ENCODE measurements at regions not wholly inside any gene's neighbourhood (a gene's known extent, or its start where the extent isn't known, plus 50 kb on each side); places are given as distances from the start of the nearest gene placed in this dataset.
"Not testable (repeated sequence)": the region's sequence is repeated elsewhere in the genome, so short reads cannot be mapped to it uniquely, and the experiment has no call there.

GRCh38 chr15:37375519-37375918 is 275.2 kb upstream of the MEIS2 start:
- no peak for ATAC-seq (ENCODE audit: low read depth in 2 of 2)
- Mint-ChIP-seq H3K27ac (no peak overlapping the region), H3K4me3 (no peak overlapping the region)

GRCh38 chr15:37377428-37377827 is 277.1 kb upstream of the MEIS2 start:
- Histone ChIP-seq H3K27ac (ENCODE audit: insufficient read depth, low read length, poor library complexity, severe bottlenecking) (no peak overlapping the region), H3K4me1 (ENCODE audit: control insufficient read depth, insufficient read depth, low read length, poor library complexity, severe bottlenecking) (no peaks in the 10 kb centered on the region), H3K4me3 (ENCODE audit: low read depth, low read length) (no peak overlapping the region), H3K27me3 (ENCODE audit: control insufficient read depth, insufficient read depth, low read length) (no peaks in the 10 kb centered on the region), H3K36me3 (ENCODE audit: control insufficient read depth, insufficient read depth, low read length) (no peaks in the 10 kb centered on the region), H3K9me3 (ENCODE audit: control insufficient read depth in 2 of 2, low read length in 2 of 2) (no peaks in the 10 kb centered on the region)
- Mint-ChIP-seq H3K9me3 (peaks cover 0 to 15% (median 9%) of the 10 kb centered on the region in 7 donors), H3K27me3 (peaks cover 5% of the 10 kb centered on the region), H3K27ac (no peak overlapping the region), H3K36me3 (no peaks in the 10 kb centered on the region), H3K4me1 (no peaks in the 10 kb centered on the region), H3K4me3 (no peak overlapping the region)
- ATAC-seq (ENCODE audit: low read depth in 2 of 2) (no peak), DNase-seq (no peak)

More at GRCh38 chr15:37375519-37375918, 275.2 kb upstream of the MEIS2 start:
- no peaks in the 10 kb centered on the region for H3K27me3 Mint-ChIP-seq
- H3K9me3 ChIP-seq (ENCODE audit: control insufficient read depth in 2 of 2, low read length in 2 of 2): no peaks in the 10 kb centered on the region
- H3K9me3 Mint-ChIP-seq: peaks cover 4 to 23% (median 11%) of the 10 kb centered on the region in 7 donors
- H3K4me1 Mint-ChIP-seq: no peaks in the 10 kb centered on the region
- H3K4me1 ChIP-seq (ENCODE audit: control insufficient read depth, insufficient read depth, low read length, poor library complexity, severe bottlenecking): no peaks in the 10 kb centered on the region
- no peak overlapping the region for H3K4me3 ChIP-seq (ENCODE audit: low read depth, low read length)
- H3K36me3 Mint-ChIP-seq: no peaks in the 10 kb centered on the region
- no peak for DNase-seq
- no peak overlapping the region for H3K27ac ChIP-seq (ENCODE audit: insufficient read depth, low read length, poor library complexity, severe bottlenecking)
- no peaks in the 10 kb centered on the region for H3K27me3 ChIP-seq (ENCODE audit: control insufficient read depth, insufficient read depth, low read length)
- no peaks in the 10 kb centered on the region for H3K36me3 ChIP-seq (ENCODE audit: control insufficient read depth, insufficient read depth, low read length)

- Mint-ChIP-seq H3K9me3 (peaks cover 0 to 28% (median 9%) of the 10 kb centered on the region in 7 donors), H3K27ac (no peak overlapping the region), H3K36me3 (no peaks in the 10 kb centered on the region), H3K27me3 (no peaks in the 10 kb centered on the region), H3K4me1 (no peaks in the 10 kb centered on the region), H3K4me3 (no peak overlapping the region)
- DNase-seq (no peak), ATAC-seq (ENCODE audit: low read depth in 2 of 2) (no peak)
- no peak overlapping the region for H3K27ac ChIP-seq (ENCODE audit: insufficient read depth, low read length, poor library complexity, severe bottlenecking)
- H3K9me3 ChIP-seq (ENCODE audit: control insufficient read depth in 2 of 2, low read length in 2 of 2): peaks cover 0 to 10% of the 10 kb centered on the region in 2 experiments
- no peaks in the 10 kb centered on the region for H3K27me3 ChIP-seq (ENCODE audit: control insufficient read depth, insufficient read depth, low read length)
- H3K4me3 ChIP-seq (ENCODE audit: low read depth, low read length): no peak overlapping the region
- no peaks in the 10 kb centered on the region for H3K4me1 ChIP-seq (ENCODE audit: control insufficient read depth, insufficient read depth, low read length, poor library complexity, severe bottlenecking)
- no peaks in the 10 kb centered on the region for H3K36me3 ChIP-seq (ENCODE audit: control insufficient read depth, insufficient read depth, low read length)
Observed at GRCh38 chr15:37394402-37395099, 294.2 kb upstream of the MEIS2 start.

GRCh38 chr15:37395100-37395468 is 294.7 kb upstream of the MEIS2 start:
- H3K36me3 ChIP-seq (ENCODE audit: control insufficient read depth, insufficient read depth, low read length): no peaks in the 10 kb centered on the region
- Mint-ChIP-seq H3K27ac (no peak overlapping the region), H3K27me3 (no peaks in the 10 kb centered on the region), H3K4me1 (no peaks in the 10 kb centered on the region), H3K9me3 (peaks cover 0 to 25% (median 7%) of the 10 kb centered on the region in 7 donors), H3K36me3 (no peaks in the 10 kb centered on the region), H3K4me3 (no peak overlapping the region)
- H3K9me3 ChIP-seq (ENCODE audit: control insufficient read depth in 2 of 2, low read length in 2 of 2): peaks cover 0 to 6% of the 10 kb centered on the region in 2 experiments
- ATAC-seq (ENCODE audit: low read depth in 2 of 2): no peak
- DNase-seq: no peak
- no peak overlapping the region for H3K27ac ChIP-seq (ENCODE audit: insufficient read depth, low read length, poor library complexity, severe bottlenecking)
- no peaks in the 10 kb centered on the region for H3K4me1 ChIP-seq (ENCODE audit: control insufficient read depth, insufficient read depth, low read length, poor library complexity, severe bottlenecking)
- no peaks in the 10 kb centered on the region for H3K27me3 ChIP-seq (ENCODE audit: control insufficient read depth, insufficient read depth, low read length)
- H3K4me3 ChIP-seq (ENCODE audit: low read depth, low read length): no peak overlapping the region

GRCh38 chr15:37397266-37398022 is 297.1 kb upstream of the MEIS2 start:
- ATAC-seq (ENCODE audit: low read depth in 2 of 2) (no peak), DNase-seq (no peak)
- no peaks in the 10 kb centered on the region for H3K36me3 Mint-ChIP-seq
- no peaks in the 10 kb centered on the region for H3K27me3 Mint-ChIP-seq
- Histone ChIP-seq H3K27me3 (ENCODE audit: control insufficient read depth, insufficient read depth, low read length) (no peaks in the 10 kb centered on the region), H3K4me1 (ENCODE audit: control insufficient read depth, insufficient read depth, low read length, poor library complexity, severe bottlenecking) (no peaks in the 10 kb centered on the region), H3K4me3 (ENCODE audit: low read depth, low read length) (no peak overlapping the region), H3K9me3 (ENCODE audit: control insufficient read depth in 2 of 2, low read length in 2 of 2) (no peaks in the 10 kb centered on the region), H3K27ac (ENCODE audit: insufficient read depth, low read length, poor library complexity, severe bottlenecking) (no peak overlapping the region), H3K36me3 (ENCODE audit: control insufficient read depth, insufficient read depth, low read length) (no peaks in the 10 kb centered on the region)
- H3K27ac Mint-ChIP-seq: no peak overlapping the region
- no peaks in the 10 kb centered on the region for H3K4me1 Mint-ChIP-seq
- peaks cover 0 to 12% (median 6%) of the 10 kb centered on the region in 7 donors for H3K9me3 Mint-ChIP-seq
- peak overlapping the region in 1 of 4 donors; percentile 15 for H3K4me3 Mint-ChIP-seq

- no peak overlapping the region for H3K27ac ChIP-seq (ENCODE audit: insufficient read depth, low read length, poor library complexity, severe bottlenecking)
- no peak for ATAC-seq (ENCODE audit: low read depth in 2 of 2)
- H3K27ac Mint-ChIP-seq: no peak overlapping the region
- H3K36me3 Mint-ChIP-seq: no peaks in the 10 kb centered on the region
- no peak overlapping the region for H3K4me3 ChIP-seq (ENCODE audit: low read depth, low read length)
- no peaks in the 10 kb centered on the region for H3K4me1 Mint-ChIP-seq
- no peaks in the 10 kb centered on the region for H3K27me3 Mint-ChIP-seq
- peaks cover 0 to 9% (median 4%) of the 10 kb centered on the region in 7 donors for H3K9me3 Mint-ChIP-seq
- no peaks in the 10 kb centered on the region for H3K9me3 ChIP-seq (ENCODE audit: control insufficient read depth in 2 of 2, low read length in 2 of 2)
- no peaks in the 10 kb centered on the region for H3K4me1 ChIP-seq (ENCODE audit: control insufficient read depth, insufficient read depth, low read length, poor library complexity, severe bottlenecking)
- H3K4me3 Mint-ChIP-seq: no peak overlapping the region
- no peaks in the 10 kb centered on the region for H3K36me3 ChIP-seq (ENCODE audit: control insufficient read depth, insufficient read depth, low read length)
- no peak for DNase-seq
- no peaks in the 10 kb centered on the region for H3K27me3 ChIP-seq (ENCODE audit: control insufficient read depth, insufficient read depth, low read length)
Observed at GRCh38 chr15:37416103-37416502, 315.8 kb upstream of the MEIS2 start.

GRCh38 chr15:37425541-37425940 is 325.2 kb upstream of the MEIS2 start:
- no peak overlapping the region for H3K27ac ChIP-seq (ENCODE audit: insufficient read depth, low read length, poor library complexity, severe bottlenecking)
- H3K9me3 ChIP-seq (ENCODE audit: control insufficient read depth in 2 of 2, low read length in 2 of 2): peaks cover 0 to 2% of the 10 kb centered on the region in 2 experiments
- H3K36me3 ChIP-seq (ENCODE audit: control insufficient read depth, insufficient read depth, low read length): no peaks in the 10 kb centered on the region
- no peaks in the 10 kb centered on the region for H3K4me1 ChIP-seq (ENCODE audit: control insufficient read depth, insufficient read depth, low read length, poor library complexity, severe bottlenecking)
- no peak for DNase-seq
- H3K4me1 Mint-ChIP-seq: no peaks in the 10 kb centered on the region
- no peak overlapping the region for H3K27ac Mint-ChIP-seq
- no peaks in the 10 kb centered on the region for H3K27me3 Mint-ChIP-seq
- no peaks in the 10 kb centered on the region for H3K27me3 ChIP-seq (ENCODE audit: control insufficient read depth, insufficient read depth, low read length)
- H3K9me3 Mint-ChIP-seq: peaks cover 0 to 6% (median 0%) of the 10 kb centered on the region in 7 donors
- no peak for ATAC-seq (ENCODE audit: low read depth in 2 of 2)
- no peaks in the 10 kb centered on the region for H3K36me3 Mint-ChIP-seq
- no peak overlapping the region for H3K4me3 ChIP-seq (ENCODE audit: low read depth, low read length)
- H3K4me3 Mint-ChIP-seq: no peak overlapping the region

- H3K27ac Mint-ChIP-seq; ATAC-seq (ENCODE audit: low read depth in 2 of 2); H3K27me3 Mint-ChIP-seq; H3K4me1 Mint-ChIP-seq; H3K4me1 ChIP-seq (ENCODE audit: control insufficient read depth, insufficient read depth, low read length, poor library complexity, severe bottlenecking); H3K27ac ChIP-seq (ENCODE audit: insufficient read depth, low read length, poor library complexity, severe bottlenecking); H3K9me3 ChIP-seq (ENCODE audit: control insufficient read depth in 2 of 2, low read length in 2 of 2); H3K4me3 Mint-ChIP-seq; DNase-seq; H3K36me3 ChIP-seq (ENCODE audit: control insufficient read depth, insufficient read depth, low read length); H3K4me3 ChIP-seq (ENCODE audit: low read depth, low read length); H3K9me3 Mint-ChIP-seq; H3K27me3 ChIP-seq (ENCODE audit: control insufficient read depth, insufficient read depth, low read length); H3K36me3 Mint-ChIP-seq: not testable (repeated sequence)
Observed at GRCh38 chr15:37427393-37427792, 327.0 kb upstream of the MEIS2 start.

Data from CD4-positive, CD25-positive, alpha-beta regulatory T cell (primary cell).